ENCODE measurements at regions not wholly inside any gene's neighbourhood (a gene's known extent, or its start where the extent isn't known, plus 50 kb on each side); places are given as distances from the start of the nearest gene placed in this dataset.
"Not testable (repeated sequence)": the region's sequence is repeated elsewhere in the genome, so short reads cannot be mapped to it uniquely, and the experiment has no call there.

- DNase-seq = no peak
These were observed 1185.9 kb upstream of the GOT2 start for GRCh38 chr16:59920054-59920453.

- DNase-seq = no peak
These were observed 1179.5 kb upstream of the GOT2 start for GRCh38 chr16:59913666-59914065.

- DNase-seq = no peak
These were observed 1175.1 kb upstream of the GOT2 start for GRCh38 chr16:59909262-59909661.

GRCh38 chr16:59907611-59908010 lies 1173.5 kb upstream of the GOT2 start:
- no peak for DNase-seq

GRCh38 chr16:59905606-59906005 lies 1171.5 kb upstream of the GOT2 start:
- no peak for DNase-seq

GRCh38 chr16:59905131-59905530 lies 1171.0 kb upstream of the GOT2 start:
- DNase-seq = no peak

GRCh38 chr16:59899940-59900339 lies 1165.8 kb upstream of the GOT2 start:
- no peak for DNase-seq

GRCh38 chr16:59892376-59892775 lies 1158.3 kb upstream of the GOT2 start:
- DNase-seq = no peak

GRCh38 chr16:59887856-59888255 lies 1153.7 kb upstream of the GOT2 start:
- DNase-seq = no peak

- no peak for DNase-seq
These were observed 1151.9 kb upstream of the GOT2 start for GRCh38 chr16:59886021-59886420.

GRCh38 chr16:59881376-59881775 lies 1147.3 kb upstream of the GOT2 start:
- DNase-seq = no peak

GRCh38 chr16:59880611-59881010 lies 1146.5 kb upstream of the GOT2 start:
- no peak for DNase-seq

- DNase-seq = no peak
These were observed 1144.9 kb upstream of the GOT2 start for GRCh38 chr16:59878999-59879398.

GRCh38 chr16:59878479-59878878 lies 1144.4 kb upstream of the GOT2 start:
- no peak for DNase-seq

- no peak for DNase-seq
These were observed 1131.0 kb upstream of the GOT2 start for GRCh38 chr16:59864981-59865666.

- DNase-seq = no peak
These were observed 1125.7 kb upstream of the GOT2 start for GRCh38 chr16:59859676-59860402.

GRCh38 chr16:59854846-59855439 lies 1120.8 kb upstream of the GOT2 start:
- no peak for DNase-seq

- DNase-seq = no peak
These were observed 1115.6 kb upstream of the GOT2 start for GRCh38 chr16:59849716-59850115.

- DNase-seq = no peak
These were observed 1114.2 kb upstream of the GOT2 start for GRCh38 chr16:59848296-59848695.

- DNase-seq = no peak
These were observed 1106.1 kb upstream of the GOT2 start for GRCh38 chr16:59840169-59840568.

- DNase-seq = no peak
These were observed 1092.7 kb upstream of the GOT2 start for GRCh38 chr16:59826767-59827166.

- DNase-seq = not testable (repeated sequence)
These were observed 1075.4 kb upstream of the GOT2 start for GRCh38 chr16:59809488-59809887.

GRCh38 chr16:59783191-59783590 lies 1049.1 kb upstream of the GOT2 start:
- no peak for DNase-seq

- no peak for DNase-seq
These were observed 1039.2 kb upstream of the GOT2 start for GRCh38 chr16:59773330-59773729.
